Uterus (tissue), 3 donors: ENCODE measurements at regions not wholly inside any gene's neighbourhood (a gene's known extent, or its start where the extent isn't known, plus 50 kb on each side); places are given as distances from the start of the nearest gene placed in this dataset.

Experiments
- DNase-seq, 2 donors: peaks; one replicate each; pipeline ENCODE4 v3.0.0-alpha.2; 2019 to 2020
- H3K27ac ChIP-seq, 2 donors: fragments of 200-600 bp; sonication (generic); 1 replicate in 1 of 2; 2 replicates in 1 of 2; pipeline ENCODE4 v1.5.1; 2016 to 2018
- H3K27me3 ChIP-seq, 2 donors: fragments of 200-600 bp; sonication (generic); one replicate each; pipeline ENCODE4 v1.5.1; 2018 to 2019; ENCODE audit warnings: control low read depth in 1 of 2
- H3K36me3 ChIP-seq, 2 donors: fragments of 200-600 bp; sonication (generic); one replicate each; pipeline ENCODE4 v1.5.1; 2019; ENCODE audit warnings: control low read depth in 1 of 2
- H3K4me1 ChIP-seq, 2 donors: fragments of 200-600 bp; sonication (generic); one replicate each; pipeline ENCODE4 v1.5.1; 2018 to 2019; ENCODE audit warnings: control low read depth in 1 of 2
- H3K4me3 ChIP-seq, 2 donors: fragments of 200-600 bp; sonication (generic); 1 replicate in 1 of 2; 2 replicates in 1 of 2; pipeline ENCODE4 v1.5.1; 2018 to 2019; ENCODE audit warnings: mild to moderate bottlenecking in 1 of 2
- H3K9me3 ChIP-seq, 2 donors: fragments of 200-600 bp; sonication (generic); one replicate each; pipeline ENCODE4 v1.5.1; 2019; ENCODE audit warnings: control low read depth in 1 of 2
- POLR2A ChIP-seq, 2 donors: fragments of 450-650 bp; IDR thresholded peaks; one replicate each; pipeline ENCODE4 v1.6.1; 2016; ENCODE audit warnings: antibody characterized with exemption in 2 of 2, mild to moderate bottlenecking in 1 of 2, moderate library complexity in 1 of 2
- intact Hi-C: fragments of 100-400 bp; cut with DNase I; formaldehyde crosslinking; loops from one replicate; pipeline ENCODE4 v1.15.1; 2023; ENCODE audit warnings: low total_unique reads
- TF ChIP-seq, protein P1 (sequence below), 4 experiments: fragments of 200-600 bp in 2 of 4; fragments of 450-650 bp in 2 of 4; sonication (generic) in 2 of 4; IDR thresholded peaks; one replicate each; pipeline ENCODE4 v1.5.1; 2016 to 2019; ENCODE audit warnings: antibody characterized with exemption in 4 of 4, mild to moderate bottlenecking in 2 of 4, moderate library complexity in 1 of 4
- donor health status: DM: yes; HTN: yes; CAD: no.

DNA sequence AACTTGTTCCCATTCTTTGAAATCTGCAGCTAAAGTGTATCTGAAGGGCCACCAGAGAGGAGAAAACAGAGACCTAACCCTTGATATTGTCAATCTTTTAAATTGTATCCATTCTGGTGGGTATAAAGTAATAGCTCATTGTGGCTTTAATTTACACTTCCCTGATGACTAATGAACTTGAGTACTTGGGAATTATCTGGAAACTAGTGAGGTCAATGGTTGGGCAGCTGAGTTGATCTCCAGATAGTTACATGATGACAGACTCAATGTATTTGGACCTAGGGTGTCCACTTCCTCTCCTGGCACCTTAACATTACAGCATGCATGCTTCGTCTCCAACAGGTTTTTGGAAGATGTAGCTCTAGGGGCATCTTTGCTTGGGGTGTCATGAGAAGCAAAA is 195.2 kb downstream of the PDCD6IP start:
- TF ChIP-seq POLR2A (IDR thresholded peaks at IDR 0.05), result no peak
- TF ChIP-seq, protein P1, sequence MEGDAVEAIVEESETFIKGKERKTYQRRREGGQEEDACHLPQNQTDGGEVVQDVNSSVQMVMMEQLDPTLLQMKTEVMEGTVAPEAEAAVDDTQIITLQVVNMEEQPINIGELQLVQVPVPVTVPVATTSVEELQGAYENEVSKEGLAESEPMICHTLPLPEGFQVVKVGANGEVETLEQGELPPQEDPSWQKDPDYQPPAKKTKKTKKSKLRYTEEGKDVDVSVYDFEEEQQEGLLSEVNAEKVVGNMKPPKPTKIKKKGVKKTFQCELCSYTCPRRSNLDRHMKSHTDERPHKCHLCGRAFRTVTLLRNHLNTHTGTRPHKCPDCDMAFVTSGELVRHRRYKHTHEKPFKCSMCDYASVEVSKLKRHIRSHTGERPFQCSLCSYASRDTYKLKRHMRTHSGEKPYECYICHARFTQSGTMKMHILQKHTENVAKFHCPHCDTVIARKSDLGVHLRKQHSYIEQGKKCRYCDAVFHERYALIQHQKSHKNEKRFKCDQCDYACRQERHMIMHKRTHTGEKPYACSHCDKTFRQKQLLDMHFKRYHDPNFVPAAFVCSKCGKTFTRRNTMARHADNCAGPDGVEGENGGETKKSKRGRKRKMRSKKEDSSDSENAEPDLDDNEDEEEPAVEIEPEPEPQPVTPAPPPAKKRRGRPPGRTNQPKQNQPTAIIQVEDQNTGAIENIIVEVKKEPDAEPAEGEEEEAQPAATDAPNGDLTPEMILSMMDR (IDR thresholded peaks at IDR 0.05), result no peak
- no peak for DNase-seq
- H3K4me1 ChIP-seq, result no peaks in the 10 kb centered on the region
- no peaks in the 10 kb centered on the region for H3K9me3 ChIP-seq
- intact Hi-C loops, result no loop called here
- H3K36me3 ChIP-seq, result no peaks in the 10 kb centered on the region
- H3K27me3 ChIP-seq, result no peaks in the 10 kb centered on the region
- no peak overlapping the region for H3K4me3 ChIP-seq
- no peak overlapping the region for H3K27ac ChIP-seq

DNA sequence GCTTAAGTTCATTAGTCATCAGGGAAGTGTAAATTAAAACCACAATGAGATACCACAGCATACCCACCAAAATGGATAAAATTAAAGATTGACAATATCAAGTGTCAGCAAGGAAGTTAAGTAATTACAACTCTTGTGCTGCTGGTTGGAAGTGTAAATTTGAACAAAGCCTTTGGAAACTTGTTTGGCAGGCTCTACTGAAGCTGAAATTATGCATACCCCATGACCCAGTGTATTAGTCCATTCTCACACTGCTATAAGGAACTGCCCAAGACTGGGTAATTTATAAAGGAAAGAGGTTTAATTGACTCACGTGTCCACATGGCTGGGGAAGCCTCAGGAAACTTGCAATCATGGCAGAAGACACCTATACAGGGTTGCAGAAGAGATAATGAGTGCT is 196.1 kb downstream of the PDCD6IP start:
- intact Hi-C loops, result no loop called here
- no peaks in the 10 kb centered on the region for H3K4me1 ChIP-seq
- H3K27me3 ChIP-seq, result no peaks in the 10 kb centered on the region
- TF ChIP-seq POLR2A (IDR thresholded peaks at IDR 0.05), result no peak
- TF ChIP-seq, protein P1 (IDR thresholded peaks at IDR 0.05), result no peak
- H3K9me3 ChIP-seq, result no peaks in the 10 kb centered on the region
- H3K4me3 ChIP-seq, result no peak overlapping the region
- DNase-seq, result no peak
- H3K36me3 ChIP-seq, result no peaks in the 10 kb centered on the region
- H3K27ac ChIP-seq, result no peak overlapping the region

DNA sequence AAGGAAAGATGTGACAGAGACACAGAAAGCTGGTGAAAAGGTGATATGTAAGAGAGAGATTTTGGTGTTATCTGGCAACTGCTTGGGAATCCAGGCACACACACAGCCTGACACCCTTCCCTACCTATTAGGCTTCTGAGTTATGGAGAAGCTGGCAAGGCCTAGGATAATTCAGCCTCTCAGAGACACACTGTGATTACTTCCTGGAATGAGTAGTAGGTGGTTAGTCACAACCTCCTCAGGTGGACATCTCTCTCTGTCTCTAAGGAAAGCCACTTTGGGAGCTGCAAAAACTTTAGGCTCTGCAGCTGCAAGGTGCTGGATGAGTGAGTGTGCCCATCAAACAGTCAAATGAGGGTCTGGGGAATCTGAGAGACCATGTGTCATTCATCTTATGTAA is 201.9 kb downstream of the PDCD6IP start:
- intact Hi-C loops, result no loop called here
- no peak for TF ChIP-seq POLR2A (IDR thresholded peaks at IDR 0.05)
- TF ChIP-seq, protein P1 (IDR thresholded peaks at IDR 0.05), result no peak
- Histone ChIP-seq H3K36me3 (no peaks in the 10 kb centered on the region), H3K27me3 (no peaks in the 10 kb centered on the region), H3K4me3 (no peak overlapping the region), H3K4me1 (no peaks in the 10 kb centered on the region), H3K27ac (no peak overlapping the region), H3K9me3 (no peaks in the 10 kb centered on the region)
- DNase-seq, result no peak

DNA sequence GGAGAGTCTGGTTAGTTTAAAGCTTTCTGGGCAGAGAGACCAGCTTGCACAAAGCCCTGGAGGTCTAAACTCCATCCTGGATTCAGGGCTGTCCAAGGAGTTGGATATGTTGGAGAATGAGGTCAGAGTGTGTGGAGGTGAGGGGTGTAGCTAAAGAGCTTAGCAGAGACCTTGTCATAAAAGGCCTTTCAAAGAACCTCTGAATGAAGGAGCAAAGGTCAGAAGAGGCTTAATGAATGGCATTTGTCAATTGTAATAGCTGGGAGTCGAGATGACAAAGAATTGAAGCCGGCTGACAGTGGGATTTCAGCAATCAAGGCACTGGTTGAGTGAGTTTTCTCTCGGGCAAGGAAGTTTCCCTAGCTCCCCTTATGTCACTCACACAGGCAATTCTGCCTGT is 202.6 kb downstream of the PDCD6IP start:
- Histone ChIP-seq H3K27ac (no peak overlapping the region), H3K9me3 (no peaks in the 10 kb centered on the region), H3K4me3 (no peak overlapping the region), H3K4me1 (no peaks in the 10 kb centered on the region), H3K36me3 (no peaks in the 10 kb centered on the region), H3K27me3 (no peaks in the 10 kb centered on the region)
- DNase-seq, result no peak
- no peak for TF ChIP-seq POLR2A (IDR thresholded peaks at IDR 0.05)
- TF ChIP-seq, protein P1 (IDR thresholded peaks at IDR 0.05), result no peak
- intact Hi-C loops, result no loop called here

DNA sequence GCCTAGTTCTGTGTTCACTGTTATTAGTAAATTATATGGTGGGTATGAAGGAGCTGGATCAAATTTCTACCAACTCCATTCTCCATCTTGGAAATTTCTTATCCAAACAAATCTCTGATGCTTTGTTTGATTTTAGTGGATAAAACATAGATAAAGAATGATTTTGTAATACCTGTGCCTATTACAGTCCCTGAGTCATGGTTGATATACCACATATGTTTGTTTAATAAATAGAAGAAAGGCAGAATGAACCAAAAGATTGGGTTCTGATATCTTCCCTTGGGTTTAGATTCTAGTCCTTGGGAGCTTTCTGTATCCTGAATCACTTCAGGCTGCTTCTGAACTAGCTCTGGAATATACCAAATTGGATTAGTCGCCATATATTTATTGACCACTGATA is 203.6 kb downstream of the PDCD6IP start:
- DNase-seq, result no peak
- H3K4me3 ChIP-seq, result no peak overlapping the region
- no peaks in the 10 kb centered on the region for H3K9me3 ChIP-seq
- H3K4me1 ChIP-seq, result no peaks in the 10 kb centered on the region
- H3K36me3 ChIP-seq, result no peaks in the 10 kb centered on the region
- TF ChIP-seq POLR2A (IDR thresholded peaks at IDR 0.05), result no peak
- TF ChIP-seq, protein P1 (IDR thresholded peaks at IDR 0.05), result no peak
- H3K27me3 ChIP-seq, result no peaks in the 10 kb centered on the region
- intact Hi-C loops, result no loop called here
- no peak overlapping the region for H3K27ac ChIP-seq
